ENCODE measurements at regions not wholly inside any gene's neighbourhood (a gene's known extent, or its start where the extent isn't known, plus 50 kb on each side); places are given as distances from the start of the nearest gene placed in this dataset.
"Not testable (repeated sequence)": the region's sequence is repeated elsewhere in the genome, so short reads cannot be mapped to it uniquely, and the experiment has no call there.

GRCh38 chr6:164690702-164691500 is 618.5 kb downstream of the C6orf118 start:
- no peak for DNase-seq

GRCh38 chr6:164690241-164690640 is 619.2 kb downstream of the C6orf118 start:
- no peak for DNase-seq

- no peak for DNase-seq
Measured at GRCh38 chr6:164665328-164665727, 644.1 kb downstream of the C6orf118 start.

- DNase-seq, result no peak
Measured at GRCh38 chr6:164663634-164664033, 645.8 kb downstream of the C6orf118 start.

GRCh38 chr6:164661716-164662115 is 647.7 kb downstream of the C6orf118 start:
- no peak for DNase-seq

GRCh38 chr6:164660781-164661180 is 648.6 kb downstream of the C6orf118 start:
- no peak for DNase-seq

- no peak for DNase-seq
Measured at GRCh38 chr6:164640956-164641355, 668.4 kb downstream of the C6orf118 start.

- no peak for DNase-seq
Measured at GRCh38 chr6:164628302-164628931, 681.0 kb downstream of the C6orf118 start.

GRCh38 chr6:164616917-164617524 is 692.4 kb downstream of the C6orf118 start:
- no peak for DNase-seq

GRCh38 chr6:164612751-164613150 is 696.7 kb downstream of the C6orf118 start:
- no peak for DNase-seq

- not testable (repeated sequence) for DNase-seq
Measured at GRCh38 chr6:164610859-164611258, 698.5 kb downstream of the C6orf118 start.

GRCh38 chr6:164602415-164602814 is 707.0 kb downstream of the C6orf118 start:
- DNase-seq, result not testable (repeated sequence)

GRCh38 chr6:164581563-164581962 is 727.8 kb downstream of the C6orf118 start:
- DNase-seq, result no peak

GRCh38 chr6:164579035-164579434 is 730.4 kb downstream of the C6orf118 start:
- no peak for DNase-seq

- no peak for DNase-seq
Measured at GRCh38 chr6:164578616-164579015, 730.8 kb downstream of the C6orf118 start.

- no peak for DNase-seq
Measured at GRCh38 chr6:164570801-164571200, 738.6 kb downstream of the C6orf118 start.

GRCh38 chr6:164569509-164569908 is 739.9 kb downstream of the C6orf118 start:
- DNase-seq, result no peak

GRCh38 chr6:164563924-164564323 is 745.5 kb downstream of the C6orf118 start:
- no peak for DNase-seq

- no peak for DNase-seq
Measured at GRCh38 chr6:164561656-164562055, 747.7 kb downstream of the C6orf118 start.

GRCh38 chr6:164554700-164555476 is 754.5 kb downstream of the C6orf118 start:
- DNase-seq, result no peak

- DNase-seq, result no peak
Measured at GRCh38 chr6:164554226-164554625, 755.2 kb downstream of the C6orf118 start.

- no peak for DNase-seq
Measured at GRCh38 chr6:164551706-164552105, 757.7 kb downstream of the C6orf118 start.

- DNase-seq, result no peak
Measured at GRCh38 chr6:164547076-164547475, 762.3 kb downstream of the C6orf118 start.
